ENCODE measurements at regions not wholly inside any gene's neighbourhood (a gene's known extent, or its start where the extent isn't known, plus 50 kb on each side); places are given as distances from the start of the nearest gene placed in this dataset.
"Not testable (repeated sequence)": the region's sequence is repeated elsewhere in the genome, so short reads cannot be mapped to it uniquely, and the experiment has no call there.

GRCh38 chr3:34876997-34877396 is 762.3 kb upstream of the ARPP21 start:
- DNase-seq (ENCODE audit: low spot score), result no peak

GRCh38 chr3:34878488-34878887 is 760.8 kb upstream of the ARPP21 start:
- DNase-seq (ENCODE audit: low spot score), result no peak

GRCh38 chr3:34881026-34881425 is 758.3 kb upstream of the ARPP21 start:
- no peak for DNase-seq (ENCODE audit: low spot score)

GRCh38 chr3:34882764-34883163 is 756.6 kb upstream of the ARPP21 start:
- DNase-seq (ENCODE audit: low spot score), result peak; percentile 7

- DNase-seq (ENCODE audit: low spot score), result no peak
Observed at GRCh38 chr3:34884007-34884406, 755.3 kb upstream of the ARPP21 start.

- DNase-seq (ENCODE audit: low spot score), result no peak
Observed at GRCh38 chr3:34886443-34886842, 752.9 kb upstream of the ARPP21 start.

GRCh38 chr3:34889641-34890040 is 749.7 kb upstream of the ARPP21 start:
- no peak for DNase-seq (ENCODE audit: low spot score)

- DNase-seq (ENCODE audit: low spot score), result no peak
Observed at GRCh38 chr3:34890247-34890646, 749.1 kb upstream of the ARPP21 start.

GRCh38 chr3:34891941-34892340 is 747.4 kb upstream of the ARPP21 start:
- DNase-seq (ENCODE audit: low spot score), result no peak

- no peak for DNase-seq (ENCODE audit: low spot score)
Observed at GRCh38 chr3:34895841-34896240, 743.5 kb upstream of the ARPP21 start.

- not testable (repeated sequence) for DNase-seq (ENCODE audit: low spot score)
Observed at GRCh38 chr3:34909679-34910078, 729.6 kb upstream of the ARPP21 start.

GRCh38 chr3:34919025-34919424 is 720.3 kb upstream of the ARPP21 start:
- no peak for DNase-seq (ENCODE audit: low spot score)

- DNase-seq (ENCODE audit: low spot score), result no peak
Observed at GRCh38 chr3:34920806-34921205, 718.5 kb upstream of the ARPP21 start.

GRCh38 chr3:34924961-34925360 is 714.4 kb upstream of the ARPP21 start:
- no peak for DNase-seq (ENCODE audit: low spot score)

GRCh38 chr3:34925851-34926250 is 713.5 kb upstream of the ARPP21 start:
- DNase-seq (ENCODE audit: low spot score), result no peak

- DNase-seq (ENCODE audit: low spot score), result no peak
Observed at GRCh38 chr3:34929036-34929435, 710.3 kb upstream of the ARPP21 start.

- DNase-seq (ENCODE audit: low spot score), result no peak
Observed at GRCh38 chr3:34934660-34935059, 704.7 kb upstream of the ARPP21 start.

- no peak for DNase-seq (ENCODE audit: low spot score)
Observed at GRCh38 chr3:34938784-34939183, 700.5 kb upstream of the ARPP21 start.

GRCh38 chr3:34942256-34942655 is 697.1 kb upstream of the ARPP21 start:
- no peak for DNase-seq (ENCODE audit: low spot score)

- DNase-seq (ENCODE audit: low spot score), result peak; percentile 90
Observed at GRCh38 chr3:34947834-34948233, 691.5 kb upstream of the ARPP21 start.

GRCh38 chr3:34948517-34948916 is 690.8 kb upstream of the ARPP21 start:
- peak; percentile 76 for DNase-seq (ENCODE audit: low spot score)

- DNase-seq (ENCODE audit: low spot score), result no peak
Observed at GRCh38 chr3:34955680-34956079, 683.6 kb upstream of the ARPP21 start.

- DNase-seq (ENCODE audit: low spot score), result no peak
Observed at GRCh38 chr3:34956511-34956910, 682.8 kb upstream of the ARPP21 start.

- DNase-seq (ENCODE audit: low spot score), result no peak
Observed at GRCh38 chr3:34957677-34958076, 681.6 kb upstream of the ARPP21 start.

- DNase-seq (ENCODE audit: low spot score), result no peak
Observed at GRCh38 chr3:34969513-34969912, 669.8 kb upstream of the ARPP21 start.
